Right kidney (tissue), 1 donor: ENCODE measurements at regions not wholly inside any gene's neighbourhood (a gene's known extent, or its start where the extent isn't known, plus 50 kb on each side); places are given as distances from the start of the nearest gene placed in this dataset.

Experiments used
- DNase-seq: peaks from one replicate; pipeline ENCODE4 v3.0.0-alpha.2; 2016

- no peak for DNase-seq
These were observed 63.4 kb upstream of the PAPPA start for GRCh38 chr9:116090030-116090770.

GRCh38 chr9:116094846-116095245 is 58.7 kb upstream of the PAPPA start:
- no peak for DNase-seq

DNA sequence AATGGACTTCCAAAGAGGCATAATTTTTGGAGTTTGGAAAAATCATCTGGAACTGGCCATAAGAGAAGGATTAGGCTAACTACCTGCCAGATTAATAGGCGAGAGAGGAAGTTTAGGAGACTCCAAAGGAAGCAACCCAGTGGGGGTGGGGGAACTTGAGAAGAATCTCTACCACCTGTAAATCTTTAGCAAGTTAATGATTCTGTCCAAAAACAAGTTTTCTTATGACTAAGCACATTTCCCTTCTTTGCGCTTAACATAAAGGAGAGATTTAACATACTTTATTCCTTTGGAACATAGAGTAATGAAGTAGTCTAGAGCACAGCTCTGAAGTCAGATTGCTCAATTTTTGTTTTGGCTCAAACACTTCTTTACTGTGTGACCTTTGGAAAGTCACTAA is 58.2 kb upstream of the PAPPA start:
- no peak for DNase-seq

DNA sequence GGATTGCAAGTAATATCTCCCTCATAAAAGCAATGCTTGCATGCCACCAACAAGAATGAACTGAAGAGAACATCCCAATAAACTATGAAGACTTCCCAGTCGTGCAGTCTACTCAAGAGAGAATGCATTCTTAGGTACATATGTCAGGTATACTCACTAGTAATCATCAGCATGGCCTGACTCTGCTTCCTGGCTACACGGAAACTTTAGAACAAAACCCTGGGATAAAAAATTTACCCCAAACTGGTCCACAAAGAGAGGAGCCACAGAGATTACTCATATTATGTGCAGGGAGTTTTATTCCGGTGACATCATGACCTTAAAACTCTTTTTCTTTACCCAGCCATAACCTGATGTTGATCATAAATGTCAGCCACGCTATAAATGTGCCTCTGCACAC is 57.5 kb upstream of the PAPPA start:
- DNase-seq, result no peak

- no peak for DNase-seq
These were observed 56.7 kb upstream of the PAPPA start for GRCh38 chr9:116096853-116097252.

GRCh38 chr9:116098476-116098875 is 55.1 kb upstream of the PAPPA start:
- DNase-seq, result no peak

DNA sequence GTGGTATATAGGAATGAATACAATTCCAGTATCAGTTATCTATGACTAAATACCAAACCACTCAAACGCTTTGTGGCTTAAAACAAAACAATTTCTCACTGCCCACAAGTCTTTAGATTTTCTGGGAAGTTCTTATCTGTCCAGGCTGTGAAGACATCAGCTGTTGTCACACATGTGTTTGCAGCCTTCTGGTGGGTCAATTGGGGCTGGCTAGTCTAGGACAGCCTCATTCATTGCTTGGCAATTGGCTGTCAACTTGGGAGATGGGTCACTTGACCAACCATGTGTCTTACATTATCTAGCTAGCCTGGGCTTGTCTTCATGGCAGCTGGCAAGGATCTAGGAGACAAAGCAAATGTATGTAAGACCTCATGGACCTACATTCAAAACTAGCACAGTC is 53.8 kb upstream of the PAPPA start:
- DNase-seq, result no peak

DNA sequence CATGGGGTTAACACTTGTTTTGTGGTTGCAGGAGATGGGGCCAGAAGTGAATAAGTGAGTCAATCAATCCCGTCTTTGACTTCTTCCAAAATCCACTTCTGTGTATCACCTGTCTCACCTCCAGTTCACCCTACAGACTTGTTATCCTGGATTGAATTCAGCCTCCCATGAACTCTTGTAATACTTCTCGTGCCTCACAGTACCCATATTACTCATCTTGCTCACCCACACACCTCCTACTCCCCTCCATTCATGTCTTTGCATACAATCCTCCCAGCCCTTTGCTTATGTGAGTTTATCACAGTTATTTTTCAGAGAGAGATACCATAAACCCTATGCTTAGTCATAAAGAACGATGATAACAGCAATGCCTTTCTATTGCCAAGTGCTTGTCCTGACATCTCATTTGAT is 52.9 kb upstream of the PAPPA start:
- DNase-seq, result no peak

DNA sequence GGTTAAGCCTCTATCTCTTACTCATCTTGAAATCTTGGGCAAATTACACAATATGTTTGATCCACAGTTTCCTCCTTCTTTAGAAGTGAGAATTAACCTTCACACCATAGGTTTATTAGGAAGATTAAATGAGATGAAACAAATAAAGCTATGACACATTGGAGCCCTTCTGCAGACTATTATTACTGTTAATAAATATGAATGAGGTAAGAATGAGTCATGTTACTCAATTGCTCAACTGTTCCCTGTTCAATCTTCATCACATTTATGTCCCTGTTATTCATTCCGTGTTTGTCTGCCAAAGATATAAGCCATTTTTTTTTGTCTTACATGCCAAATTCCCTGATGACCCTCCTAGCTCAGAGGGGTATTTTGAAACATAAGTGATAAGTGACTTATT is 52.1 kb upstream of the PAPPA start:
- no peak for DNase-seq

GRCh38 chr9:116102596-116102995 is 51.0 kb upstream of the PAPPA start:
- no peak for DNase-seq
